ENCODE measurements at regions not wholly inside any gene's neighbourhood (a gene's known extent, or its start where the extent isn't known, plus 50 kb on each side); places are given as distances from the start of the nearest gene placed in this dataset.
"Not testable (repeated sequence)": the region's sequence is repeated elsewhere in the genome, so short reads cannot be mapped to it uniquely, and the experiment has no call there.

DNA sequence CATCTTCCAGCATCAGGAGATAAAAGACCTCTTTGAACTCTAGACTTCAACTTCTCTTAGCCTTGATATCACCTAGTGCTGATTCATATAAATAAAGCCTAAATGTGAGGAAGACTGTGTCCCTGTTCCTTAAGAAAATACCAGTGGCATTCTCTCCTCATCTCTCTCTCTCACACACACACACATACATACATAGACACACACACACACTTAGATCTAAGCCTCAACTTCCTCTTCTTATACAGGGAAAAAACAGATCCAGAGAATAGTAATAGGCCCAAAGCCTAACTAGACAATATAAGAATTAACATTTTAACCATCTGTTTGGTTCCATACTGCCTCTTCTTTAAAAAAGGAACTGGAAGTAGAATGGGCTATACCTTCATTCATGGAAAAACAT is 195.3 kb upstream of the NR4A3 start:
- no peak for DNase-seq (ENCODE audit: low read depth, low spot score)

DNA sequence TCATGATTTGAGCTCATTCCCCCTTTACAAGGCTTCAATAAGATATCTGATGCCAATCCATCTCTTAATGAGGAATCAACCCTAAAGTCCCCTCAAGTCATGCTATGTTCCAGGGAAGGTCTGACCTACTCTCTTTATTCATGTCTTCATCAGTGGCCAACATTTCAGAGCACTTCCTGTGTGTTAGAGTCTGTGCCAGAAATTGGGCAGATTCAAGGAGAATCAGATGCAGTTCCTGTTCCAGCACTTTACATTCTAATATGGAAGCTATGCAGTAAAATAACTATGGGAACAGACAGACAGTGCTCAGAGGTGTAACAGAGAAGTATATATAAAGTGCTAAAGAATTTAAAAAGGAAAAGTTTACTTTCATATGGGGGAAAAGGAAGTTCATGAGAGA is 193.4 kb upstream of the NR4A3 start:
- DNase-seq (ENCODE audit: low read depth, low spot score), result no peak

DNA sequence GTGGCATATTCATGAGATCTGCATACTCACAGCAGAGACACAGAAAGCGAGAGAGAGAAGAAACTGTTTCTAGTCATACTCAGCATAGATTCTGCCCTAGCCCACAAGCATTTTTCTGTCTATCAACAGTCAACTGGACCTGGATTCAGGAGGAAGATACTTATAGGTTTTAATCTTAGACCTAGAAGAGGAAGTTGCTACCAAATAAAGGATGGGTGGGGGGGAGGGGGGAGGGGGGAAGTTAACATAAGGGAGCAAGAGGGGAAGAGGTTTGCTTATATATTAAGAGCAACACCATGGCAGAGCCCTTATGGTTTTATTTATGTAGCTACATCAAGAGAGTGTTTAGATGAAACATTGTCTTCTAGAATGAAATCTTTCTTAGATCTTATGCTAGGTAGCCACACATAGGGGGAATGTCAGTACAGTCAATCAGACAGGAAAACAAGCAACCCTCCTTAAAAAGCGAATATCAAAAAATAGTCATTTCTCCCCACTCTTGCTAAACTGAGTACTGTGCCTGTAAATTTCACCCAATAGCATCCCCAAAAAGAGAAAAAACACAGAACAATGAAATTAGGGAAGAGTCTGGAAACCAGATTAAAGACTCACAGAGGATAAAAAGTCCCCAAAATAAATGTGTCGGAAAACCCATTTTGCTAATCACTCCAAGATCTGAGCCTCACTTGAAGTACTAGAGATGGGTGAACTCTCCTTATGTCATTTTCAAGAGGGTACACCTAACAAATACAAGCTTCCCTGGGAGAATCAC is 192.7 kb upstream of the NR4A3 start:
- DNase-seq (ENCODE audit: low read depth, low spot score), result no peak

DNA sequence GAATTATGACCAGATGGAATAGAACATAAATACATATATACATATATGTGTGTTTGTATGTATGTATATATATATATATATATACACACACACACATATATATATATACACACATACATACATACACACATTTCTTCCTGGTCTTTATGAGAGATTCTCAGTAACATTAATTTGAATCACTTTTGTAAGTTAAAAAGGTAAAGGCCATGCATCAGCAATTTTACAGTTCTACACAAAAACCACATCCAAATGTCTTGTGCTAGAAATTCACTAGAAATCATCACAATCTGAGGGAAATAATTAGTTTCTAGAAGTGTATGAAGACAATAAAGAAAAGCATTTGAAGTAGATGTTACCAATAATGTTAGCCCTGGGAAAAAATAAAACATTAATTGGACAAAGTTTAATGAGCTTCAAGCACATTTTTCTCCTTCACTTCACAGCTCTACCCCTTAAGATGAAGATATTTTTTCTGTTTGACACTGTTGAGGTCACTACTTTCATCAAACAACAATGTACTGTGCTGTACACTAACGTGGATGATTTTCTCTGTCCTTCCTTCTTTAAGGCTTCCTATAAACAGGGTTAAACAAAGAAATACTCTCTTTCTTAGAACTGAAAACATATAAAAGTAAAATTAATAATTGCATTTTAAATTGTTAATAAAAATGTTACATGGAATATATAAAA is 189.2 kb upstream of the NR4A3 start:
- DNase-seq (ENCODE audit: low read depth, low spot score), result no peak

DNA sequence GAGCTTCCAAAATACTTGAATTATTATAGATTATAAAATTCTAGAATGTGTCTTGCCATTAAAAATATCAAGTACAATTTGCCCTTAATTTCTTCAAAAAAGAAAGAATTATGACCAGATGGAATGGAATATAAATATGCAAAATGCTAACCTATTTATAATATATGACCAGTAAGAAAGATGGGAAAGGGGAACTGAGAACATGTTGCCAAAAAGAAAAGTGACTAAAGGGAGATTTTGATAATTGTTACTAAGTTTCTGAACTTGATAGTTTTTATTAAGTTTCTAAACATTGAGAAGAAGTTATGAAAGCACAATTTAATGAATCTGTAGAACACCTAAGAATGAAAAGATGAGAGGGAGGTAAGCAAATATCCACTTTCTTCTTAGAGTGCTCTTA is 188.4 kb upstream of the NR4A3 start:
- DNase-seq (ENCODE audit: low read depth, low spot score), result no peak

DNA sequence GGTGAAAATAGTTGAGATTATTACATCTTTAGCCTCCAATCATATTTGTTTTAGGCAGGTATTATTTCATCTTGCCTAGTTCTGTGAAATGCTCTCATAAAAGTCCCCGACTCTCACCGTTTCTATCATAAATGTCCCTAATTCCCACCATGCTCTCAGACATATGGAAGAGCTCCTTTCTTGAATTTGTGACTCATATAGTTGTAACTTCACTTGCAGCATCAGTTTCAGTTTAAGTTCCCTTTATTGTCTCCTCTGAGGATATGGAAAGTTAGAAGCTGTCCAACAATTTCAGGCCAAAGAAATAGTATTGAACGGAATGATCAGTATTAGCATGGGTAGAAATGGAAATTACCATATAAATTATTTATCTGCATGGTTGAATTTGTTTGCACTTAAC is 187.5 kb upstream of the NR4A3 start:
- DNase-seq (ENCODE audit: low read depth, low spot score), result no peak

DNA sequence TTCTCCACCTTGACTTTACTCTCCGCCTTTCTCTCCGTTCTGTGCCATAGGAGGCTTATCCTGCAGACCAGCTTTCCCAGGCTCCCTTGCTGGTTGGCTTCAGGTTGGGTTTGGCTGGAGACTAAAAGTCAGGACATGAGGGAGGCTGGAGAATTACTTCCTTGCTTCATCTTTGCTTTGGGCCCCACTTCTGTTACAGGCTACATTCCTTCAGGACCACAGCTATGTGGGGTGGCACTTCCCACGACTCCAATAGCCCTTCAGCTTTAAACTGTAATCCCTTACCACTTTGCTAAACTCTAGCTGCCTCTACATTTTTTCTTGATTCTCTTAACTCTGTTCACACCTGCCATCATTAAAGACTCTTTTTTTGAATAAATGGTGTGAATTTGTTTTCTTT is 186.7 kb upstream of the NR4A3 start:
- DNase-seq (ENCODE audit: low read depth, low spot score), result no peak

DNA sequence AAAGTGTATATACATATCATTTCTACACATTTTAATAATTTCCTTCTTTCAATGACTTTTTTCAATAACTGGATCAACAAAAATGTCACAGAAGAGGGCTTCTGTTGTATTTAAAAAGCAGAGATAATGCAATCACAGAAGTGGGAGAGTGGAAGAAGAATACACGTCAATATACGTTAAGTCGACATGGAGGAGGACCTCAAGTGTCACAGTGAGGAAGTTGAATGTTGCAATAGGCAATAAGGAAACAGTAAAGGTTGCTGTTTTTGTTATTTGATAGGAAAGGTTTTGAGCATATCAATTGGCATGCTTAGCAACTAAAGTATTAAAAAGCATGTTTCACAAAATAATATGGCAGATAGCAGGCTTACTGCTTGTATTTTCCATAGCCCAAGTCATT is 184.0 kb upstream of the NR4A3 start:
- no peak for DNase-seq (ENCODE audit: low read depth, low spot score)

DNA sequence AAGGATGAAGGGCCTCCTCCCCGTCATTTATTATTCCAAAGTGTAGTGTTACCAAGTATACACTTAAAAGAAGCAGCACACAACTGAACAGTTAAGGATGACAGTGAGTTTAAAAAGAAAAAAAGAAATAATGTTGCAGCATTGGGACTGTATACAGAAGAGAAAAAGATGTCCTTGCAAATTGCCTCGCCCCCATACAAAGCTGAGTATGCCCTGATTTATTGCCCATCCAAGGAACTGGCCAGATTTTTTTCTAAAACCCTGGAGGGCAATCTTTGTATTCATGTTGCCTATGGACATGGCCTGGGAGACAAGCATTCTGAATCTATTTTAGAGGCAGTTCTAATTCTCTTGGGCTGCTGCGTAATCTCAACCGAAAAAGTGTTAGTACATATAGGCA is 182.7 kb upstream of the NR4A3 start:
- DNase-seq (ENCODE audit: low read depth, low spot score), result no peak

DNA sequence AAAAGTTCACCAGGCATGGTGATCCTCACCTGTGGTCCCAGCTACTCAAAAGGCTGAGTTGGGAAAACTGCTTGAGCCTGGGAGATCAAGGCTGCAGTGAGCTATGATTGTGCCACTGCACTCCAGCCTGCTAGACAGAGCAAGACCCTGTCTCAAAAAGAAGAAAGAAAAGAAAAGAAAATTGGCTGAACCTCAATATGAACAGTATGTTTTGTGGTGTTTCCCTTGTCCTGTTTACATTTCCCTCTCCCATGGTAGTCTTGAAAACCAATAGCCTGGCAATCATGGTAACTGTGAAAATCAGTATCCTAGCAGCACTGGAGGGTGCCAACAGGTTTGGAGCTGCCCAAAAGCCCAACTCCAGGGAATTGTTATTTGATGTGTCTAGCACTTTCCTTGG is 174.1 kb upstream of the NR4A3 start:
- DNase-seq (ENCODE audit: low read depth, low spot score), result no peak

DNA sequence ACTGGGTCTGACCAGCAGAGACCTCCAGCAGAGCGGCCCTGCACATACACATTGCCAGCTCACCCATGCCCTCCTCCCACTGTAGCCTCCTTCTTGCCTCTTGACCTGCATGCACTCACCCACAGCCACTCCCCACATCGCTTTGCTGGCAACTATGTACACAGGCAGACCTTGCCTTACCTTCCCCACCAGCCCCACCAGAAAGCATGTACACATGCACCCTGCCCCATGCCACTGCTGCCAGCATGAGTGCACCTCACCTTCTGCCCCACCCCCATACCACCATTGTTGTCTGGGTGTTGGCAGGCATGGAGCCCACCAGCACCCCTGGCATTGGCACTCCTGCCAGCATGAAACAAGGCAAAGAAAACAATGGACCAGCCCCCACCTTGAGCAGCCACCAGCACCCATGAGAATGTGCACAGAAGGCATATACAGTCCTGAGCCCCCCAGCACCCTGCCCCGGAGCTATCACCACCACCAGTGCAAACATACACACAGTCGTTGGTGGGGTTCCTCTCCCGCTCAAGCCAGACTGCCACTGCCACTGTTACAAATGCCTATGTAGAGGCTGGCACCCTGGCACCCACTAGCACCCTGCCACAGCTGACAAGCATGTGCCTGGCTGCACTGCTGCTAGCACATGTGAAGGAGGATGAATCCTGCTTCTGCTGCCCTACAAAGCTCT is 171.4 kb upstream of the NR4A3 start:
- DNase-seq (ENCODE audit: low read depth, low spot score), result no peak

DNA sequence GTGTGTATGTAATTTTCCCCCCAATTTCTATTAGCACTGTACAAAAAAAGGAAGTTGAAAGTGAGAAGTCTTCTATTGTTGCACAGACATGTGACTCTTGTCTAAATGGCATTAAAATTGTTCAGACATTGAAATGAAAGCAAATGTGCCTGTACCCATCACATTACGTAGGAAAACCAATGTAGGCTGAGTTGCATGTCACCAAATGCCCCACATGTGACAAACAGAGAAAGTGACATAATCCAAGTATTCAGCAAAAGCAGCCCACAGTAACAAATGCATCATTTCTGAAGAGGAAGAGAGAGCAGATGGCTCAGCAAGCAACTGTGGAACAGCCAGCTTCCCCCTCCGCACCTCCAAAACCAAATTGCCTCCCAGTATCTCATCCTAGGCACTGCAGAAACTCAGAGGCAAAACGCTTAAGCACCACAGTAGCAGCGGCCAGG is 161.5 kb upstream of the NR4A3 start:
- DNase-seq (ENCODE audit: low read depth, low spot score), result no peak

DNA sequence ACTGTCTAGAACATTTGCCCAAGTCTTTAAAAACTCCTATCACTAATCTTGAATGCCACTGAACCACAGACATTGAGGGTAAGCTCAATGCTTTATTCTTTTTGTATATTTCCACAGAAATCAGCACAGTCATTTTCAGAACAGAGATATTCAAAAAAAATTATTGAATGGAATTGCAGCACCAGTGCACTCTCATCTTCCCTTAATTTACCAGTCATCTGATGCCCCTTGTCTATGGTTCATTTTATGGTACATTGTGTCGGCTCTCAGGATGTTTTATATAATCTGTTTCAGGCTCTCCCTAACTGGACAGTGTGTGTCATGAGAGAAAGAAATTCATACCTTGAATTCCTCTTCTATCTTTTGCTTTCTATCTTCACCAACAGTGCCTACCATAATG is 158.4 kb upstream of the NR4A3 start:
- no peak for DNase-seq (ENCODE audit: low read depth, low spot score)

DNA sequence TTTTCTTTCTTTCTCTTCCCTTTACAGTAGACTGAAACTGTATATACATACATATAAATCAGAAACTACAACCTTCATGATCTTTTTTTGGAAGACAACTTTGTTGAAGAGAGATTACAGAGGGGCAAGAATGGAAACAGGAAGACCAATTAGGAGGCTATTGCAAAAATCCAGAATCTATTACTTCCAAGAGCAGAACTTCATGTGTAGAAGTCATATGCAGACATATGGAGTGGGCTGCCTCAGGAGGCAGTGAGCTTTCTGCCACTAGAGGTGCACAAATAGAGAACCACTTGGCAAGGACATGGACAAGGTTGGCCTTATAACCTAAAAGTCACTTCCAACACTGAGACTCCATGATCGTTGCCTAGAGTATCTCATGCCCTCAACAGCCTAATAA is 157.8 kb upstream of the NR4A3 start:
- no peak for DNase-seq (ENCODE audit: low read depth, low spot score)

DNA sequence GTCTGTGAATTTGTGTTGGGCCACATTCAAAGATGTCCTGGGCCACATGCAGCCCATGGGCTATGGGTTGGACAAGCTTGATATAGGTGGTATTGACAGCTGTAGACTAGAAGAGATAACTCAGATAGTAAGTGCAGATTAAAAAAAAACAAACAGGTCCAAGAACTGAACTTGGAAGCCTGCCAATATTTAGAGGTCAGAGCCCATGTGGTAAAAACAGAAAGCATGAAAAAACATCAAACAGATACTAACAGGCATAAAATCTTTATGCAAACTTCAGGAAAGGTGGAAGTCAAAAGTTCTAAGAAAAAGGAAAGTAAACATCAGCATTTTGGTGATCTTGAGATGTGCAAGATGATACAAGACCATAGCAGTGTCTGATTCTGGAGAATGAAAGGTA is 155.1 kb upstream of the NR4A3 start:
- no peak for DNase-seq (ENCODE audit: low read depth, low spot score)

DNA sequence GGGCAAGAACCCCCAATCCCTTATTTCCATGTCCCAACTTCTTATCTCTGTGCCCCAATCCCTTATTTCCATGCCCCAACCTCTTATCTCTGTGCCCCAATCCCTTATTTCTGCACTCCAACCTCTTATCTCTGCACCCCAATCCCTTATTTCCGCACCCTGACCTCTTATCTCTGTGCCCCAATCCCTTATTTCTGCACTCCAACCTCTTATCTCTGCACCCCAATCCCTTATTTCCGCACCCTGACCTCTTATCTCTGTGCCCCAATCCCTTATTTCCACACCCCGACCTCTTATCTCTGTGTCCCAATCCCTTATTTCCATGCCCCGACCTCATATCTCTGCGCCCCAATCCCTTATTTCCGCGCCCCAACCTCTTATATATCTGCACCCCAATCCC is 150.8 kb upstream of the NR4A3 start:
- not testable (repeated sequence) for DNase-seq (ENCODE audit: low read depth, low spot score)

DNA sequence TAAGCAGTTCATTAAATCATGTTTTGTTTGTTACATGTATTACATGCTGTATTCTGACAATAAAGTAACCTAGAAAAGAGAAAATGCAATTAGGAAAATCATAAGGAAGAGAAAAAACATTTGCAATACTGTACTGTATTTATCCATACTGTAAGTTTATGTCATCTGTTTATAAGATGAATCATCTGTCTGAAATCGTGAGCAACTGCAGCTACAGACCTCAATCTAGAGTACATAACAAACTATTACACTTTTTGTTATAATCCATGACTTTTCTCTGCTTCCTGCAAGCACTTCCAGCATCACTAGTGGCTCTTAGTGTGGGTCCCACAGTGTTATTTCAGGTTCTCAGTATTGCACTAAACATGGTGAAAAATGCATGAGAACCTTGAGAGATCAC is 144.4 kb upstream of the NR4A3 start:
- DNase-seq (ENCODE audit: low read depth, low spot score), result no peak

DNA sequence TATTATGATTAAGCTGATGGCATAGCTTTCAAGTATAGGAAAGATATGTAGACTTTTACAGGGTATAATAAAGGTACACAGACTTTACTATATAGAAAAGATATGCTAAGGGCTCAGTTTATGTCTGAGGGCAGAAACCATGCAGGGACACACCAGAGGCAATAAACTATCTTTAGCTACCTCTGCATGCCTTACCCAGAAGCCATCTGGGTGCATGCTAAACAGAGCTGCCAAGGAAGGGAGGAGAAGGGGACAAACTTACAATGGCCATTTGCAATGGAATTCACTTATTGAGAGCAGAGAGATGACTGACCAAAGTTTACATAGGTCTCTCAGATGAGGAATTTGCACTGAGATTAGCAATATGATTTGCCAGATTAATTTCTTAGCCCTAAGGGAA is 143.1 kb upstream of the NR4A3 start:
- DNase-seq (ENCODE audit: low read depth, low spot score), result no peak

DNA sequence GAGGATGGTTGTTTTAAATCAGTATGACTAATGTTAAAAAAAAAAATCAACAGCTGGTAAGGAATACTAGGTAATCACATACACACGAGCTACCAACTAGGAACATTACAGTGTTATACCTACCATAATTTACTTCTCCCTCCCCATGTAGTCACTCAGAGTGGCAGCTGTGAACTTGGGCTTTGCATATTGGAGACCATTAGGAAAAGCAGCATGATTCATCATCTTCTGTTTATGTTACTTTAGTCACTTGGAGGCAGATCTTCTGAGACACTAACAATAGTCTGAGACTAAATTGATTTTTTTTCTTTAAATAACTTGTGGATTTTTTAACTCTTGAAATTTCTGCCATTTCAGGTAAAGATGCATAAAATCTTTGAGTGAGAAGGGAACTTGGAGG is 141.5 kb upstream of the NR4A3 start:
- DNase-seq (ENCODE audit: low read depth, low spot score), result no peak

DNA sequence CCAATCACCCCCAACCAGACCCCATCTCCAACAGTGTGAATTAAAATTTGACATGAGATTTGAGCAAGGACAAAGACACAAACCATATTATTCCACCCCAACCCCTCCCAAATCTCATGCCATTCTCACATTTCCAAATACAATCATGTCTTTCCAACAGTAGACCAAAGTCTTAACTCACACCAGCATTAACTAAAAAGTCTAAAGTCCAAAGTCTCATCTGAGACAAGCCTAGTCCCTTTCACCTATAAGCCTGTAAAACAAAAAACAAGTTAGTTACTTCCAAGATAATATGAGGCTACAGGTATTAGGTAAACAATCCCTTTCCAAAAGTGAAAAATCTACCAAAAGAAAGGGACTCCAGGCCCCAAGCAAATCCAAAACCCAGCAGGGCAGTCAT is 140.6 kb upstream of the NR4A3 start:
- no peak for DNase-seq (ENCODE audit: low read depth, low spot score)

DNA sequence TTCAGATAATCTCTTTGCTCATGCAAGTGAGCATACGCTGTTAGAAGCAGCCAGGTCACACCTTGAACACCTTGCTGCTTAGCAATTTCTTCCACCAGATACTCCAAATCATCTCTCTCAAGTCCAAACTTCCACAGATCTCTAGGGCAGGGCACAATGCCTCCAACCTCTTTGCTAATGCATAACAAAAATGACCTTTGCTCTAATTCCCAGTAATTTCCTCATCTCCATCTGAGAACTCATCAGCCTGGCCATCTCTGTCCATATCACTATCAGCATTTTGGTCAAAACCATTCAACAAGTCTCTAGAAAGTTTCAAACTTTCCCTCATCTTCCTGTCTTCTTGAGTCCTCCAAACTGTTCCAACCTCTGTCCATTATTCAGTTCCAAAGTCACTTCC is 139.3 kb upstream of the NR4A3 start:
- DNase-seq (ENCODE audit: low read depth, low spot score), result no peak

DNA sequence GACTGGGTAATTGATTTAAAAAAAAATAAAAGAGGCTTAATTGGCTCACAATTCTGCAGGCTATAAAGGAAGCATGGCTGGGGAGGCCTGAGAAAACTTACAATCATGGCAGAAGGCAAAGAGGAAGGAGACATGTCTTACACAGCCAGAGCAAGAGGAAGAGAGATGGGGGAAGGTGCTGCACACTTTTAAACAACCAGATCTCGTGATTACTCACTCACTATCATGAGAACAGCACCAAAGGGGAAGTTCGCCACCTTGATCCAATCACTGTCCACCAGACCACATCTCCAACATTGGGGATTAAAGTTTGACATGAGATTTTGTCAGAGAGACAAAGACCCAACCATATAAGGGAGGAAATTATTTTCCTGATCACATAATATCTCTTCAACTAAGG is 138.8 kb upstream of the NR4A3 start:
- no peak for DNase-seq (ENCODE audit: low read depth, low spot score)

DNA sequence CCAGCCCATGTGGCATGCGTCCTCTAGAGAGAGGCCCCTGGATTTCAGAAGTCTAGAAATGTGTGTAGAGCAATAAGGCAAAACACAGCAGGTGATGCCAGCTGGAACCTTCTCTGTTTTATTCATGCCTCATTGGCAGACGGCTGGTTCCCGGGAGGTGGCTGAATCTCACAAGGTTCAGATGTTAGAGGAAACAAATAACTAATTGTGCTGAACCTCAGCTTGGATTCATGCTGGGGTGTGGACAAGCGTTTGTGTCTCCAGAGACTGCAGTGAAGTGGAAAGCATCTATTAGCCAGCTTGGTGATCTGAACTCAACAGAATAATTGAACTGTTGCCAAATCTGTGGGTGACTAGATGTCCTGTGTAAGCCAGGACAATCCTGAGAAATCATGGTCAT is 131.1 kb upstream of the NR4A3 start:
- no peak for DNase-seq (ENCODE audit: low read depth, low spot score)
